ENCODE measurements at regions not wholly inside any gene's neighbourhood (a gene's known extent, or its start where the extent isn't known, plus 50 kb on each side); places are given as distances from the start of the nearest gene placed in this dataset.

DNA sequence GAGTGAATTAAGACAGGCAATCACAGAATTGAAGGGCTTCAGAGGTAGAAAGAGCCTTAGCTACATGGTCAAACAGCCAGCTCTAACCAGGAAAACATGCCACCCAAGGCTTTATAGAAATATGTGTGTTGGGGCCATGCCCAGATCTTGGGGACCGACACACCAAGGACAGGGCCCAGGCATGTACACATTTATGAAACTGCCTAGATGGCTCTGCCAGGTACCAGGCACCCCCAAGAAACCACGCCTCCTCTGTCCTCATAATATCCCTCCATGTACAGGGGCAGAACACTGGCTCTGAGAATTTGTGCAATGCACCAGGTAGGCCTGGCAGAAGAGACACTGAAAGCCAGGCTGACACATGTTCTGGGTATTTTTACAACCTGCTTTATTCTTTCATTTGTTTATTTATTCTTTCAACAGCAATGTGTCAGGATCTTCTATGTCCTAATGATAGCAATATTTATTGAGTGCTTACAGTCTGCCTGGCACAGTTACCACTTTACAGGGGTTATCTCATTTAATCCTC, 137.9 kb upstream of the LSM14A start:
- no peak overlapping the region for H3K27ac ChIP-seq (ENCODE audit: insufficient read depth, low read length)
- no peak for DNase-seq (ENCODE audit: low read depth in 2 of 2)
- no peak for TF ChIP-seq EZH2 (IDR thresholded peaks at IDR 0.05; ENCODE audit: low read length, missing control alignments)
- TF ChIP-seq, protein P1, sequence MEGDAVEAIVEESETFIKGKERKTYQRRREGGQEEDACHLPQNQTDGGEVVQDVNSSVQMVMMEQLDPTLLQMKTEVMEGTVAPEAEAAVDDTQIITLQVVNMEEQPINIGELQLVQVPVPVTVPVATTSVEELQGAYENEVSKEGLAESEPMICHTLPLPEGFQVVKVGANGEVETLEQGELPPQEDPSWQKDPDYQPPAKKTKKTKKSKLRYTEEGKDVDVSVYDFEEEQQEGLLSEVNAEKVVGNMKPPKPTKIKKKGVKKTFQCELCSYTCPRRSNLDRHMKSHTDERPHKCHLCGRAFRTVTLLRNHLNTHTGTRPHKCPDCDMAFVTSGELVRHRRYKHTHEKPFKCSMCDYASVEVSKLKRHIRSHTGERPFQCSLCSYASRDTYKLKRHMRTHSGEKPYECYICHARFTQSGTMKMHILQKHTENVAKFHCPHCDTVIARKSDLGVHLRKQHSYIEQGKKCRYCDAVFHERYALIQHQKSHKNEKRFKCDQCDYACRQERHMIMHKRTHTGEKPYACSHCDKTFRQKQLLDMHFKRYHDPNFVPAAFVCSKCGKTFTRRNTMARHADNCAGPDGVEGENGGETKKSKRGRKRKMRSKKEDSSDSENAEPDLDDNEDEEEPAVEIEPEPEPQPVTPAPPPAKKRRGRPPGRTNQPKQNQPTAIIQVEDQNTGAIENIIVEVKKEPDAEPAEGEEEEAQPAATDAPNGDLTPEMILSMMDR (conservative IDR thresholded peaks at IDR 0.05 in 1 of 2, IDR thresholded peaks at IDR 0.05 in 1 of 2; ENCODE audit: low read depth in 1 of 2, low read length in 2 of 2), result no peak
- H3K9ac ChIP-seq (ENCODE audit: insufficient read depth, low read length), result no peak overlapping the region
- no peaks in the 10 kb centered on the region for H4K20me1 ChIP-seq (ENCODE audit: control insufficient read depth, extremely low read depth, insufficient read depth, low read length)
- H3K36me3 ChIP-seq (ENCODE audit: control insufficient read depth, insufficient read depth, low read length), result no peaks in the 10 kb centered on the region
- no peaks in the 10 kb centered on the region for H3K9me3 ChIP-seq (ENCODE audit: control insufficient read depth, insufficient read depth, low read depth, low read length)
- H2AFZ ChIP-seq (ENCODE audit: low read length), result no peak overlapping the region
- H3K79me2 ChIP-seq (ENCODE audit: control insufficient read depth, insufficient read depth, low read length), result no peaks in the 10 kb centered on the region
- H3K4me2 ChIP-seq (ENCODE audit: extremely low read depth, insufficient read depth, low read length), result no peak overlapping the region
- H3K27me3 ChIP-seq (ENCODE audit: control insufficient read depth, insufficient read depth, low read length), result no peaks in the 10 kb centered on the region
- H3K4me1 ChIP-seq (ENCODE audit: control insufficient read depth, extremely low read depth, insufficient read depth, low read length), result no peaks in the 10 kb centered on the region
- no peak overlapping the region for H3K4me3 ChIP-seq (replicated peaks in 1 of 4; ENCODE audit: control extremely low read depth in 1 of 4, insufficient read depth in 1 of 4, low read depth in 3 of 4, low read length in 4 of 4)

DNA sequence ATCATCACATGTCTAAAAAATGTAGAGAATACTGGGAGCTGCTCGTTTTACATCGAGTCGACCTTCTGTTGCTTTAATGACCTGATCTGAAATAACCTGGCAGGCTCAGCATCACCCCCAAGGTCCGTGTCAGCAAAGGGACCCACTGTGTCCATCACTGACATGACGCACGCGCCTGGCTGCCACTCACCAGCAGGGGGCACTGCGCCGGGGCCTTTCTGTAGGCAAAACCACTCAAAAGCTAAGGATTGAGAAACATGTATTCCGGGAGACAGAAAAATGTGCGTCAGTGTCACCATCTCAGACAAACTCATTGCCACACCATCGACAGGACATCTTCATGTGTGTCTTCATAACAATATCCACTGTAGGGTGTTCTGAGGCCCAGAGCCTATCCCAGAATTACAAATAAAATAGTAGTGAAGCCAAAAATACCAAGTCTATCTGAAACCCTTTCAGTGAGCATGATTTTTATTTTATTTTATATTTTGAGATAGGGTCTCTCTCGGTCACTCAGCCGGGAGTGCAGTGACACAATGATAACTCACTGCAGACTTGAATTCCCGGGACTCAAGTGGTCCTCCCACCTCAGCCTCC, 130.3 kb upstream of the LSM14A start:
- TF ChIP-seq, protein P1 (conservative IDR thresholded peaks at IDR 0.05 in 1 of 2, IDR thresholded peaks at IDR 0.05 in 1 of 2; ENCODE audit: low read depth in 1 of 2, low read length in 2 of 2), result peak; percentile 80 to 86
- TF ChIP-seq EZH2 (IDR thresholded peaks at IDR 0.05; ENCODE audit: low read length, missing control alignments), result no peak
- Histone ChIP-seq H3K79me2 (ENCODE audit: control insufficient read depth, insufficient read depth, low read length) (no peaks in the 10 kb centered on the region), H3K4me1 (ENCODE audit: control insufficient read depth, extremely low read depth, insufficient read depth, low read length) (no peaks in the 10 kb centered on the region), H2AFZ (ENCODE audit: low read length) (no peak overlapping the region), H3K4me2 (ENCODE audit: extremely low read depth, insufficient read depth, low read length) (no peak overlapping the region), H3K9me3 (ENCODE audit: control insufficient read depth, insufficient read depth, low read depth, low read length) (no peaks in the 10 kb centered on the region), H3K36me3 (ENCODE audit: control insufficient read depth, insufficient read depth, low read length) (no peaks in the 10 kb centered on the region), H3K27ac (ENCODE audit: insufficient read depth, low read length) (no peak overlapping the region), H3K27me3 (ENCODE audit: control insufficient read depth, insufficient read depth, low read length) (no peaks in the 10 kb centered on the region), H4K20me1 (ENCODE audit: control insufficient read depth, extremely low read depth, insufficient read depth, low read length) (no peaks in the 10 kb centered on the region), H3K4me3 (replicated peaks in 1 of 4; ENCODE audit: control extremely low read depth in 1 of 4, insufficient read depth in 1 of 4, low read depth in 3 of 4, low read length in 4 of 4) (no peak overlapping the region), H3K9ac (ENCODE audit: insufficient read depth, low read length) (no peak overlapping the region)
- peak; percentile 5 to 37 for DNase-seq (ENCODE audit: low read depth in 2 of 2)

DNA sequence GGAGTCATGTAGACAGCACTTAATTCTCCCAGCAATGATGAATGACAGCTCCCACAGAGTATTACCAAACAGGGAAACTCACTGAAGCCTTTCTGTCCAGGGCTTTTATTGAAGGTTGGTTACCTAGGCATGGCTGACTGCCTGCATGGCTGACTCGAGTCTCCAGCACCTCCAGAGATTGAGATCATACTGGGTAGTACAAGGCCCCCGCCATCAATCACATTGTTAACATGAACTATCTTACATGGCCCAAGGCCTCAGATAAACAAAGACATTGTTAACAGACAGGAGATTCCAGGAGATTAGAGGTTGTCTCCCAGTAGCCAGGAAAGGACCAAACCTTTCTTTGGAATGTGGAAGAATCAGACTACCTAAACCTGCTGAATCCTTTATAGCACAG, 128.3 kb upstream of the LSM14A start:
- no peaks in the 10 kb centered on the region for H3K36me3 ChIP-seq (ENCODE audit: control insufficient read depth, insufficient read depth, low read length)
- H3K9ac ChIP-seq (ENCODE audit: insufficient read depth, low read length), result no peak overlapping the region
- H2AFZ ChIP-seq (ENCODE audit: low read length), result no peak overlapping the region
- no peaks in the 10 kb centered on the region for H3K27me3 ChIP-seq (ENCODE audit: control insufficient read depth, insufficient read depth, low read length)
- H3K4me2 ChIP-seq (ENCODE audit: extremely low read depth, insufficient read depth, low read length), result no peak overlapping the region
- no peak overlapping the region for H3K27ac ChIP-seq (ENCODE audit: insufficient read depth, low read length)
- no peak for TF ChIP-seq EZH2 (IDR thresholded peaks at IDR 0.05; ENCODE audit: low read length, missing control alignments)
- TF ChIP-seq, protein P1 (conservative IDR thresholded peaks at IDR 0.05 in 1 of 2, IDR thresholded peaks at IDR 0.05 in 1 of 2; ENCODE audit: low read depth in 1 of 2, low read length in 2 of 2), result no peak
- H3K9me3 ChIP-seq (ENCODE audit: control insufficient read depth, insufficient read depth, low read depth, low read length), result no peaks in the 10 kb centered on the region
- no peak overlapping the region for H3K4me3 ChIP-seq (replicated peaks in 1 of 4; ENCODE audit: control extremely low read depth in 1 of 4, insufficient read depth in 1 of 4, low read depth in 3 of 4, low read length in 4 of 4)
- no peaks in the 10 kb centered on the region for H4K20me1 ChIP-seq (ENCODE audit: control insufficient read depth, extremely low read depth, insufficient read depth, low read length)
- no peaks in the 10 kb centered on the region for H3K4me1 ChIP-seq (ENCODE audit: control insufficient read depth, extremely low read depth, insufficient read depth, low read length)
- H3K79me2 ChIP-seq (ENCODE audit: control insufficient read depth, insufficient read depth, low read length), result no peaks in the 10 kb centered on the region
- DNase-seq (ENCODE audit: low read depth in 2 of 2), result no peak

All from fibroblast of lung (primary cell).